Loucy (cell line): ENCODE measurements at regions not wholly inside any gene's neighbourhood (a gene's known extent, or its start where the extent isn't known, plus 50 kb on each side); places are given as distances from the start of the nearest gene placed in this dataset.
"Not testable (repeated sequence)": the region's sequence is repeated elsewhere in the genome, so short reads cannot be mapped to it uniquely, and the experiment has no call there.

ENCODE experiments used
- EZH2phosphoT487 ChIP-seq: fragments of 200-600 bp; IDR thresholded peaks from 2 replicates; pipeline ENCODE4 v1.6.1; 2018; ENCODE audit warnings: antibody characterized with exemption, mild to moderate bottlenecking, moderate library complexity, borderline replicate concordance
- TF ChIP-seq, protein P1 (sequence below): fragments of 200-600 bp; sonication (generic); conservative IDR thresholded peaks from 2 replicates; pipeline ENCODE4 v1.5.1; 2014; ENCODE audit warnings: mild to moderate bottlenecking, antibody characterized with exemption, low read length

DNA sequence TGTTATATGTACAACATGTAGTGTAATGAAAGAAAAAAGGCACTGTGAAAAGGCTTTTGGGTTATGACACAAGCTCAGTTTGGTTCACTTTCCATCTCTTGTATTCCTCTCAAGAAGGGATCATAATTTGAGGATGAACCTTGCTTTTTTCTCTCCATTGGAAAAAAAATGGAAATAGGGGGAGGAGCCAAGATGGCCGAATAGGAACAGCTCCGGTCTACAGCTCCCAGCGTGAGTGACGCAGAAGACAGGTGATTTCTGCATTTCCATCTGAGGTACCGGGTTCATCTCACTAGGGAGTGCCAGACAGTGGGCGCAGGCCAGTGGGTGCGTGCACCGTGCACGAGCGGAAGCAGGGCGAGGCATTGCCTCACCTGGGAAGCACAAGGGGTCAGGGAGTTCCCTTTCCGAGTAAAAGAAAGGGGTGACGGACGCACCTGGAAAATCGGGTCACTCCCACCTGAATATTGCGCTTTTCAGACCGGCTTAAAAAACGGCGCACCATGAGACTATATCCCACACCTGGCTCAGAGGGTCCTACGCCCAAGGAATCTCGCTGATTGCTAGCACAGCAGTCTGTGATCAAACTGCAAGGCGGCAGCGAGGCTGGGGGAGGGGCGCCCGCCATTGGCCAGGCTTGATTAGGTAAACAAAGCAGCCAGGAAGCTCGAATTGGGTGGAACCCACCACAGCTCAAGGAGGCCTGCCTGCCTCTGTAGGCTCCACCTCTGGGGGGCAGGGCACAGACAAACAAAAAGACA is 49.9 kb upstream of the SETMAR start:
- TF ChIP-seq, protein P1, sequence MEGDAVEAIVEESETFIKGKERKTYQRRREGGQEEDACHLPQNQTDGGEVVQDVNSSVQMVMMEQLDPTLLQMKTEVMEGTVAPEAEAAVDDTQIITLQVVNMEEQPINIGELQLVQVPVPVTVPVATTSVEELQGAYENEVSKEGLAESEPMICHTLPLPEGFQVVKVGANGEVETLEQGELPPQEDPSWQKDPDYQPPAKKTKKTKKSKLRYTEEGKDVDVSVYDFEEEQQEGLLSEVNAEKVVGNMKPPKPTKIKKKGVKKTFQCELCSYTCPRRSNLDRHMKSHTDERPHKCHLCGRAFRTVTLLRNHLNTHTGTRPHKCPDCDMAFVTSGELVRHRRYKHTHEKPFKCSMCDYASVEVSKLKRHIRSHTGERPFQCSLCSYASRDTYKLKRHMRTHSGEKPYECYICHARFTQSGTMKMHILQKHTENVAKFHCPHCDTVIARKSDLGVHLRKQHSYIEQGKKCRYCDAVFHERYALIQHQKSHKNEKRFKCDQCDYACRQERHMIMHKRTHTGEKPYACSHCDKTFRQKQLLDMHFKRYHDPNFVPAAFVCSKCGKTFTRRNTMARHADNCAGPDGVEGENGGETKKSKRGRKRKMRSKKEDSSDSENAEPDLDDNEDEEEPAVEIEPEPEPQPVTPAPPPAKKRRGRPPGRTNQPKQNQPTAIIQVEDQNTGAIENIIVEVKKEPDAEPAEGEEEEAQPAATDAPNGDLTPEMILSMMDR = not testable (repeated sequence)
- not testable (repeated sequence) for TF ChIP-seq EZH2phosphoT487
